Superior temporal gyrus (tissue), 1 donor: ENCODE measurements at regions not wholly inside any gene's neighbourhood (a gene's known extent, or its start where the extent isn't known, plus 50 kb on each side); places are given as distances from the start of the nearest gene placed in this dataset.
"Not testable (repeated sequence)": the region's sequence is repeated elsewhere in the genome, so short reads cannot be mapped to it uniquely, and the experiment has no call there.

ENCODE experiments used
- DNase-seq: peaks from one replicate; pipeline ENCODE4 v3.0.0-alpha.2; 2016; ENCODE audit errors: extremely low spot score

DNA sequence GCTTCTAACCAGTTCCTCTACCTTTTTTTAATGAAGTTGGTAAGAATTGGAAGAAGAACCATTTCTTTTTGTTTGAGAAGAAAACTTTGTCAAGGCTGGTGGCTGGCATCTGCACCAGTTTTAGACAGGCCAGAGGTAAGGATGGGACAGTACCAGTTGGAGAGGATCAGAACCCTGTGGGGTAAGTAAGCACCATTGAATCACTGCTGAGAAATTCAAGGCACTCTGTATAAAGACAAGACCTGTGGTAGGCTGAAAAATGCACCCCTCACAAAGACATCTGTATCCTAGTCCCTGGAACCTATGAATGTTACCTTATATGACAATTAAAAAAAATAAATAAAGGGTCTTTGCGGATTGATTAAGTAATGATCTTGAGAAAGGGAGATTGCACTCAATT is 166.7 kb upstream of the NRP1 start:
- DNase-seq = no peak

DNA sequence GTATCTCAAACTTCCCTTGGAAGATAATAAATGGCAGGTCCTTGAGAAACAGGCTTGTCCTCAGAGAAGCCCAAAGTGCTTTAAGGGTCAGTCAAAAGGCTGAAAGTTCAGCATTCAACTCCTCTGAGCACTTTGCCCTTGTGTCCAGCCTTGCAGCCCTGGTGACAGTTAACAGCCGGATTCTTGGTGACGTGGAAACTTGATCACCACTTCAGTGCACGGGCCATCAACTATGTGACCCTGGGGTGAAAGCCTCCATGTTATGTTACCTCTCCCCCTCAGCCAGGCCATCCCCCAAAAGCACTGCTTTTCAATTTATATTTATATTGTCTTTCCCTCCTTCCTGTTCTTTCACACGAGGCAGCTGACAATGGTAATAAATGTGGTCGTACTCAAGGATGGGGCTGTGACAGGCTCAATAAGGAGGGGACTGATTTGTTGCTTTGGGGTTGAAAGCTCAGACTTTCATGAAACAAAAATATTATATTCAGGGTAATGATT is 164.0 kb upstream of the NRP1 start:
- no peak for DNase-seq

DNA sequence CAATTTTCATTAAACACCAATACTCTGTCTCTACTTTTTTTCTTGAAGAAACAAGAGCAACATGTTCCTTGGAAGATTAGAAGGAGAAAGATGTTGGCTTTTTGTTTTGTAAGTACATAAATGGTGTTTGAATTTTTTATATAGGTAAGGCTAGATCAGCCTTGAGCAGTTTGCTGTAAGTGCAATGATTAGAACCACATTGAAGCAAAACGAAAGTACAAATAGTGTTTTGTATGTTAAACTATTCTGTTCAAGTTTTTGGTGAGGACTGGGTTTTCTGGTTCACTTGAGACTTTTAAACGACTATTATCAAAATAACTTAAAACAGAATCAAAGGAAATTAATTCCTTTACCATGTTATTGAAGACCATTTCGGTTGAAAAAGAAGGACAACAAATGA is 162.9 kb upstream of the NRP1 start:
- DNase-seq = no peak

DNA sequence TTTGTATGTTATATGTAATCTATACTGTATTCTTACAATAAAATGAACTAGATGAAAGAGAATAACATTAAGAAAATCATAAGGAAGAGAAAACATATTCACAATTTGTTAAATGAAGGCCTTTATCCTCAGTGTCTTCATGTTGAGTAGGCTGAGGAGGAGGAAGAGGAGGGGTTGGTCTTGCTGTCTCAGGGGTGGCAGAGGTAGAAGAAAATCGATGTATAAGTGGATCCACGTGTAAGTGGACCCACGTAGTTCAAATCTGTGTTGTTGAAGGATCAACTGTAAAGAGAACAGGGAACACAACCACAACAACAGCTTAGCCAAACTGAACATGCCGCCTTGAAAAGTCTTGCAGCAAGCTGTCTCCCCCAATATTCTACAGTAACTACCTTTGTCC is 161.6 kb upstream of the NRP1 start:
- no peak for DNase-seq

DNA sequence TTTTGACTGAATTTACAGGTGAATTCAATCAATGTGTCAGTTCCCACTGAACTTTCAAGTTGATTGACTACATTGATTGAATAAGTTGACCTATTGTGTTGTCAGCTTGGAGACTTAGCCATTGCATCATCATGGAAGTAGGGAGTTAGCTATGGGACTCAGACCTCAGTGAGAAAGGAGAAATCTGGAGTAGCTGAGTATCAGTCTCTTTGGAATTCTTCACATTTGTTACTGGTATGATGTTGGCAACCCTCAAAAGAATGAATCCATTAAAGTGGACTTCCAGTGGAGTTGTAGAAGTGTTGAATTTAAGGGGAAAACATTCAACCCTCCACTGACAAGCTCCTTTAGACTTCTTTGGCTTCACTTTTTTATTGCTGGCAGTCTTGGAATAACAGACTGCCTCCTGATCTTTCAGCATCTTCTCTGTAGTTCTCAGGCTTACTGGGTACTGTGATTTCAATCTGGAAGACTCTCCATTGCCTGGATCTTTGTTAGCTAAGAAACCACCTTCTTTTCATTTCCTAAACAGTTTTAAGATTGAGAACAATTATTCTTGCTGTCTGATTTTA is 160.3 kb upstream of the NRP1 start:
- no peak for DNase-seq

DNA sequence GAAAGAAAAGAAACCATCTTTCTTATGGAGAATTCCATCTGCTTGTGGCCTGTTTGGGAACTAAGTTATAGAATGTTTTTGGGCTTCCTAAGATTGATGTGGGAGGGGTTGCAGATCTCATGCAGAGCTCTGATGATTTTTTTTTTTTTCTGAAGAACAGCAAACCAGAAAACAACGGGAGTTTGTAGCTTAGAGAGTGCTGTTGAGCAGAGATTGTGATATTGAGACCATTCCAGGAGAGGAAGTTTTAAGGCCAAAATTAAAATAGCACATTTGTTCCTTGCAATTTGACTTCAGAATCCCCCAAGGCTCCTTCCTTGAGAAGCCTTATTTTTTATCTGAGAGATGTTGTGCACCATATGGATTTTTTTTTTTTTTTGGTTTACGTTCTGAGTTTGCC is 159.5 kb upstream of the NRP1 start:
- no peak for DNase-seq

DNA sequence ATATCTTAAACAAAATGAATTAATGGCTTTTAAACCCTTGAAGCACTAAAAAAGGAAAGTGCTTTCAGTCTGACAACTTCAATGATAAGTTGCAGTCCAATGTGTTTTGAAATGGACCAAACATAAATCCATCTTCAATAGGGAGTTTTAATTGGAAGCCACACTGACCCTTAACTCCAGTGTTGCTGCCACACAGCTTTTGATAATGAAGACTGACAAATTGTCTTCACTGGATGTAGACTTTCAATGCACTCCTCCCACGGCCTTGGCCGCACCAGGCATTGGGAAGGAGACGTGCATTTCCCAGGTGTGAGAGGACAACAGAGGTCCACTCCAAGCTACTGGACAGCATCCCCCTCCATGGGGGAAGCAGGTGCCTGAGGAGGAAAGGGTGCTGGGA is 159.0 kb upstream of the NRP1 start:
- DNase-seq = no peak

GRCh38 chr10:33492701-33493345 is 158.4 kb upstream of the NRP1 start:
- no peak for DNase-seq

GRCh38 chr10:33489501-33490176 is 155.2 kb upstream of the NRP1 start:
- no peak for DNase-seq

DNA sequence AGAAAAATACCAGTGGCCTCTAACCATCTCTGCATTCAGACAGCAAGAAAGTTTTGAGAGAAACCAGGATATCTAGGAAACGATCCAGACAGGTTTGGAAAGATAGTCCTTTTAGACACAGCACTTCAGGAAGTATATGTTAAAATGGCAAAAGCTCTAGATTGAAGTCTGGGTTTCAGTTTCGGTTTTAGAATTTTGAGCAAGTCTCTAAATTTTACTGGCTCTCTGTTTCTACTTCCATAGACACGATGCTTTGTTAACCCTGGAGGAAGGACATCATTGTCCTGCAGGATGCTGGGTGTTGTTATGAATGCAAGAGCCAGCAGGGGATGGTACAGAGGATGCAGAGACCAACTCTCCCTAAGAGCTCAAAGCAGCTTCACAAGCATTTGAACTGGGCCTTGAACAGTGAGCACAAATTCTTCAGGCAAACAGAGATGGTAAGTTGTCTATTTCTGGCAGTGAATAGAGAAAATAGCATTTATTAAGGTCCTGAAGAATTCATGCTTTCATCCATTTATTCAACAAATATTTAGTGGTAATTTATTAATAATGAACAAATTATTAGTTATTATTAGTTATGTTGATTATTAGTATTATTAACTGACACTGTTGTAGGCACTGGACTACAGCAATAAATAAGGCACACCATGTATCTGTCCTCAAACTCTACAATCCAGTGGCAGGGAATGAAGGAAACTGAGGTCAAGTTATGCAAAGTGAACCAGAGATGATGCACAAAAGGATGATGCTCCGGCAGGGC is 152.7 kb upstream of the NRP1 start:
- no peak for DNase-seq

GRCh38 chr10:33485276-33485675 is 150.8 kb upstream of the NRP1 start:
- DNase-seq = no peak

DNA sequence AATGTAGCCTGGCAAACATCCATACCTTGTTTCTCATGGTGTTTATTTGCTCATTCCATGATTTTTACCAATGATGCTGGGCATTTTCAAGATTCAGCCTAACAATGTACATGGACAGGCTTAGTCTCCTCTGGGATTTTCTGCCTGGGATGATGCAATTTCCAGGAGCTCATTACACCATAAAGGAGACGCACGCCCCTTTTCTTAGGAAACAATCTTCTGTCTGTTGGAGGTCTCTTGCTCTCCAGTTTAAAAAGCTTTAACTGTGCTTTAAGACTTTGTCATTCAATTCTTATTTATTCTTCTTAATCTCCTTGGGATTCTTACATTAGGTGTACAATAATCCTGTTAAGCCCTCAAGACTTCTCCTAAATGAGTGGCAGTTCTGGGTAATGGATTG is 150.3 kb upstream of the NRP1 start:
- DNase-seq = no peak

DNA sequence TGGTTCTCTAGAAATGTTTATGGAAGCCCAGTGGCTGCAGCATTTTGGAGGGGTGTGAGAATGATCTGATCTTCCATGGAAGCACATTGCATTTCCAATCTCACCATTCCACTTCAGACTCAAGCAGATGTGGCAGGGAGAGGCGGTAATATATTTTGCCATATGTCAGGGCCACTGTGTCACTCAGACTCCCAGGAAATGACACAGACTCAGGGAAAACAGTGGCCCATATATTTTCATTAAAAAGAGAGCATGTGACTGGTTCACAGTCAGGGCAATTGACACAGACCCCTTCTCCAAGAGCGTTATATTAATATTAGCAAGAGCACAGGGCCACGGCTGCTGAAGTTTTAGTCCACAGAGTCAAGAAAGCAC is 149.3 kb upstream of the NRP1 start:
- no peak for DNase-seq

GRCh38 chr10:33483124-33483815 is 148.8 kb upstream of the NRP1 start:
- no peak for DNase-seq

DNA sequence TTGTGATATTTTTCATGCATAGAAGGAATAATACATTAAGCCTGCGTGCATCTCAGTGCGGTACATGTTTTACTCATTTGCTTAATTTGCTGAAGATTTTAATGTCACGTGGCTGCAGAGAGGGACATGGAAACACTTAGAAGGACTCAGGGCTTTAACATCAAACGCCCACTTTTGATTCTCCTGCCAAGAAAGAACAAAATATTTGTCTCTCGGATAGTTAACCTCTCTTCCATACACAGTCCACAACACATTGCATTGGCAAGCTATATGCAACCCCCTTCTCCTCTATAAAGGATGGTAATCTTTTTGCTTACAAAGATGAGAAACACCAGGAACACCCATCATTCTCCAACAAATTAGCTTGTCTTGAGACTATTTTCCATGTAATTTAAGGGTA is 148.0 kb upstream of the NRP1 start:
- DNase-seq = no peak

- DNase-seq = no peak
These were observed 146.7 kb upstream of the NRP1 start for GRCh38 chr10:33481184-33481583.

GRCh38 chr10:33480417-33480816 is 145.9 kb upstream of the NRP1 start:
- DNase-seq = not testable (repeated sequence)

- no peak for DNase-seq
These were observed 144.2 kb upstream of the NRP1 start for GRCh38 chr10:33478675-33479125.

DNA sequence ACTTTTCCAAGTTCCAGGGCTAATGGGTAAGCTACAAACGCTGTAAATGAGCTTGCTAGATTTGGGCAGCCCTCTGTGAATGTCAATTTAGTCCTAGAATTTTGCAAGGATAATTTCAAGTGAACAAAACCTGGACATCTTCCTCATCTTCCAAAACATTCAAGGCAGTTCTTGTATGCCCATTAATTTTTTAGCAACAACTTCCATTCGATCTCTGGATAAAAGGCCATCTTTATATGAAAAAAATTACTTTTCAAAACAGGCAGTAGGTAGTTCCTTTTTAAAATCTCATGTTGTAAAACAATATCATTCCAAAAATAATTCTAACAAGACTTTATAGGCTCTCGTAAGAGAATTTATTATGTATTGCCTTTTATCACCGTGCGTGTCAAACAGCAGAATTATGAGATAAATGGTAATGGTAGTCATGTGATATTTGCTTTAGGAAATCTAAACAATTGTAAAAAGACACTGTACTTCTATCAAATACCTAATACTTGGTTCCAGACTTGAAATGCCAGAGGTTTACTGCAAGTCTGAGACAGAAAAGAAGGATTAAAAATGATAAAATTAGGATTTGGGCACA is 143.7 kb upstream of the NRP1 start:
- no peak for DNase-seq

DNA sequence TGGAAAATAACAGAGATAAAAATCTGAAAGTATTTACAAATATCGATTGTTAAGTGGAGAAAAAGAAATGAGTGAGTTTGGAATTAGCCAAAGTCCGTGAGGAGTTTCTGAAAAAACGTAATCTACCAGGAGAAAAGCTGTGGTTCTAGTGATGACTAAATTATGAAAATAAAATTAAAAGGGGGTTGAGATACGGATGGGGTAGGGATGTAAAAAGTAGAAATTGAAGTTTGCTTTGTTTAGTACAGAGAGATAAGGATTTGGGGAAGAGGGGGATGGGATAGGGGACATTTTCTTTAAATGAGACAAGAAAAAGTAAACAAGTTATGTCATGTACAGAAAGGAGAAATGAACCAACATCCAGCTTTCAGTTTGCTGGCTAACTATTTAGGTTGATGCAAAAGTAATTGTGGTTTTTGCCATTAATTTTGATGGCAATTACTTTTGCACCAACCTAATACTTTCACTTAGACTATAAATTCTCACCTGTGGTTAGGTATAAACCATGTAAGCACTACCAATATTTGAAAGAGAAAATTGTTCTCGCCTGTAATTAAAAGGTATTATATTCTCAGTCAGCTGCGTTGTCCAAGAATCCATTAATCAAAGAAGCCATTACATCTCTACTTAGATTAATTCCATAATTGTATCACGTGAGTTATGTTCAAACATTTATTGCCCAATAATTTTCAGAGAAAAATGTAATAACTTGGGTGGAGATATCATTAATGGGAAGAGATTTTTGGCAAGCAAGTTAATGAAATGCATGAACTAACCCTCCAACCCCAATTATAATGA is 143.0 kb upstream of the NRP1 start:
- no peak for DNase-seq
